Amygdala (tissue), 56 donors: ENCODE measurements at regions not wholly inside any gene's neighbourhood (a gene's known extent, or its start where the extent isn't known, plus 50 kb on each side); places are given as distances from the start of the nearest gene placed in this dataset.
A peak's percentile ranks its signal among the peaks of the same experiment; 100 is the strongest.

Experiments used
- DNase-seq, 56 donors: peaks; one replicate each; lab custom pipeline; 2025; lab: John Stamatoyannopoulos, UW

- no peak for DNase-seq
Observed at GRCh38 chr2:147483911-147484310, 360.9 kb upstream of the ACVR2A start.

GRCh38 chr2:147482916-147483669, 361.7 kb upstream of the ACVR2A start:
- DNase-seq = no peak

GRCh38 chr2:147482111-147482895, 362.5 kb upstream of the ACVR2A start:
- DNase-seq = no peak

GRCh38 chr2:147479358-147479757, 365.5 kb upstream of the ACVR2A start:
- DNase-seq = no peak

- no peak for DNase-seq
Observed at GRCh38 chr2:147473075-147473474, 371.8 kb upstream of the ACVR2A start.

GRCh38 chr2:147471126-147471525, 373.7 kb upstream of the ACVR2A start:
- DNase-seq = no peak

- no peak for DNase-seq
Observed at GRCh38 chr2:147469471-147469870, 375.4 kb upstream of the ACVR2A start.

GRCh38 chr2:147468963-147469362, 375.9 kb upstream of the ACVR2A start:
- no peak for DNase-seq

- DNase-seq = no peak
Observed at GRCh38 chr2:147468349-147468748, 376.5 kb upstream of the ACVR2A start.

- no peak for DNase-seq
Observed at GRCh38 chr2:147467441-147467840, 377.4 kb upstream of the ACVR2A start.

- DNase-seq = no peak
Observed at GRCh38 chr2:147464737-147465357, 380.0 kb upstream of the ACVR2A start.

GRCh38 chr2:147463881-147464520, 380.8 kb upstream of the ACVR2A start:
- DNase-seq = no peak

- no peak for DNase-seq
Observed at GRCh38 chr2:147460155-147460554, 384.7 kb upstream of the ACVR2A start.

GRCh38 chr2:147456779-147457178, 388.1 kb upstream of the ACVR2A start:
- no peak for DNase-seq

- no peak for DNase-seq
Observed at GRCh38 chr2:147451902-147452515, 392.8 kb upstream of the ACVR2A start.

- no peak for DNase-seq
Observed at GRCh38 chr2:147450661-147451510, 393.9 kb upstream of the ACVR2A start.

- DNase-seq = peak in 2 of 56 donors; percentile 4 to 5
Observed at GRCh38 chr2:147449323-147449991, 395.4 kb upstream of the ACVR2A start.

- no peak for DNase-seq
Observed at GRCh38 chr2:147442816-147443215, 402.0 kb upstream of the ACVR2A start.

- no peak for DNase-seq
Observed at GRCh38 chr2:147441182-147441581, 403.6 kb upstream of the ACVR2A start.
